Ascending aorta (tissue), 2 donors: ENCODE measurements at regions not wholly inside any gene's neighbourhood (a gene's known extent, or its start where the extent isn't known, plus 50 kb on each side); places are given as distances from the start of the nearest gene placed in this dataset.

Experiments
- DNase-seq, 2 donors: peaks; one replicate each; pipeline ENCODE4 v3.0.0-alpha.2; 2019; ENCODE audit warnings: low spot score in 2 of 2
- H3K27ac ChIP-seq, 2 donors: fragments of 200-600 bp; sonication (generic); one replicate each; pipeline ENCODE4 v1.5.1; 2016 to 2017; ENCODE audit warnings: mild to moderate bottlenecking in 1 of 2
- H3K27me3 ChIP-seq: fragments of 200-600 bp; sonication (generic); one replicate; pipeline ENCODE4 v1.5.1; 2017
- H3K36me3 ChIP-seq, 2 donors: fragments of 200-600 bp; sonication (generic); one replicate each; pipeline ENCODE4 v1.5.1; 2016
- H3K4me1 ChIP-seq, 2 donors: fragments of 200-600 bp; sonication (generic); one replicate each; pipeline ENCODE4 v1.5.1; 2016 to 2017; ENCODE audit warnings: mild to moderate bottlenecking in 1 of 2
- H3K4me3 ChIP-seq, 2 donors: fragments of 200-600 bp; sonication (generic); one replicate each; pipeline ENCODE4 v1.5.1; 2016 to 2017; ENCODE audit warnings: mild to moderate bottlenecking in 1 of 2
- H3K9me3 ChIP-seq, 2 donors: fragments of 200-600 bp; sonication (generic); one replicate each; pipeline ENCODE4 v1.5.1; 2016
- CTCF ChIP-seq, 3 experiments: fragments of 200-600 bp in 2 of 3; fragments of 450-650 bp in 1 of 3; sonication (generic) in 2 of 3; IDR thresholded peaks; one replicate each; pipeline ENCODE4 v1.5.1; 2016 to 2019; ENCODE audit warnings: antibody characterized with exemption in 3 of 3, mild to moderate bottlenecking in 1 of 3, moderate library complexity in 1 of 3
- intact Hi-C: fragments of 100-400 bp; cut with DNase I; formaldehyde crosslinking; loops from one replicate; pipeline ENCODE4 v1.15.1; 2023

- no peaks in the 10 kb centered on the region for H3K9me3 ChIP-seq
- no peaks in the 10 kb centered on the region for H3K27me3 ChIP-seq
- H3K4me3 ChIP-seq, result no peak overlapping the region
- DNase-seq, result peak in 1 of 2 donors; percentile 62
- H3K36me3 ChIP-seq, result no peaks in the 10 kb centered on the region
- intact Hi-C loops, result no loop called here
- no peak for TF ChIP-seq CTCF (IDR thresholded peaks at IDR 0.05)
- H3K4me1 ChIP-seq, result peaks cover 0 to 16% of the 10 kb centered on the region in 2 donors
- H3K27ac ChIP-seq, result no peak overlapping the region
These were observed 371.1 kb upstream of the ID2 start for GRCh38 chr2:8310557-8311455.

GRCh38 chr2:8312221-8312620 lies 369.6 kb upstream of the ID2 start:
- no peak overlapping the region for H3K4me3 ChIP-seq
- intact Hi-C loops, result no loop called here
- no peaks in the 10 kb centered on the region for H3K36me3 ChIP-seq
- no peaks in the 10 kb centered on the region for H3K9me3 ChIP-seq
- H3K4me1 ChIP-seq, result peaks cover 0 to 4% of the 10 kb centered on the region in 2 donors
- H3K27me3 ChIP-seq, result no peaks in the 10 kb centered on the region
- DNase-seq, result no peak
- H3K27ac ChIP-seq, result no peak overlapping the region
- TF ChIP-seq CTCF (IDR thresholded peaks at IDR 0.05), result no peak

- peak in 1 of 2 donors; percentile 27 for DNase-seq
- Histone ChIP-seq H3K27ac (no peak overlapping the region), H3K4me1 (no peaks in the 10 kb centered on the region), H3K27me3 (no peaks in the 10 kb centered on the region), H3K36me3 (no peaks in the 10 kb centered on the region), H3K9me3 (no peaks in the 10 kb centered on the region), H3K4me3 (no peak overlapping the region)
- intact Hi-C loops, result no loop called here
- TF ChIP-seq CTCF (IDR thresholded peaks at IDR 0.05), result no peak
These were observed 368.7 kb upstream of the ID2 start for GRCh38 chr2:8312861-8313830.

- TF ChIP-seq CTCF (IDR thresholded peaks at IDR 0.05), result no peak
- intact Hi-C loops, result no loop called here
- H3K9me3 ChIP-seq, result no peaks in the 10 kb centered on the region
- H3K4me1 ChIP-seq, result no peaks in the 10 kb centered on the region
- no peak overlapping the region for H3K27ac ChIP-seq
- no peak for DNase-seq
- no peaks in the 10 kb centered on the region for H3K36me3 ChIP-seq
- no peaks in the 10 kb centered on the region for H3K27me3 ChIP-seq
- no peak overlapping the region for H3K4me3 ChIP-seq
These were observed 367.8 kb upstream of the ID2 start for GRCh38 chr2:8314063-8314462.

- TF ChIP-seq CTCF (IDR thresholded peaks at IDR 0.05), result no peak
- intact Hi-C loops, result no loop called here
- Histone ChIP-seq H3K9me3 (no peaks in the 10 kb centered on the region), H3K27me3 (no peaks in the 10 kb centered on the region), H3K27ac (no peak overlapping the region), H3K4me1 (no peaks in the 10 kb centered on the region), H3K36me3 (no peaks in the 10 kb centered on the region), H3K4me3 (no peak overlapping the region)
- peak in 1 of 2 donors; percentile 60 for DNase-seq
These were observed 366.2 kb upstream of the ID2 start for GRCh38 chr2:8315531-8316165.
